B cell (primary cell): ENCODE measurements at regions not wholly inside any gene's neighbourhood (a gene's known extent, or its start where the extent isn't known, plus 50 kb on each side); places are given as distances from the start of the nearest gene placed in this dataset.

ENCODE experiments used
- ATAC-seq: fragments of 200-7000 bp; cut with Tn5 transposase; one replicate; pipeline ENCODE4 v1.10.0; 2021; ENCODE audit warnings: low read depth, mild to moderate bottlenecking, moderate number of reproducible peaks, moderate library complexity
- CTCF ChIA-PET: fragments of 350-600 bp; sonication (Branson Sonifier 250); formaldehyde crosslinking; loops from one replicate; lab custom pipeline; 2021; ENCODE audit warnings: antibody characterized with exemption, inconsistent platforms; lab: Charles Lee
- POLR2A ChIA-PET: fragments of 350-600 bp; sonication (Branson Sonifier 250); formaldehyde crosslinking; loops from one replicate; lab custom pipeline; 2021; ENCODE audit warnings: antibody characterized with exemption; lab: Charles Lee
- DNase-seq: peaks from one replicate; pipeline ENCODE4 v3.0.0; 2013
- H2AFZ ChIP-seq: 2 replicates; pipeline ENCODE4 v1.6.1; 2012; ENCODE audit warnings: mild to moderate bottlenecking, low read depth, low read length; ENCODE audit not compliant: insufficient read depth, poor library complexity, severe bottlenecking
- H3K27ac ChIP-seq, 2 donors: 1 replicate in 1 of 2; 2 replicates in 1 of 2; pipeline ENCODE4 v1.5.1; 2012 to 2013; ENCODE audit warnings: low read length in 2 of 2, mild to moderate bottlenecking in 2 of 2, moderate library complexity in 1 of 2
- H3K27me3 ChIP-seq, 4 experiments: fragments of 200-600 bp in 1 of 4; sonication (generic) in 1 of 4; replicated peaks in 1 of 4; 1 replicate in 2 of 4; 2 replicates in 2 of 4; pipeline versions ENCODE4 v1.6.1 to v1.7.0; 2013 to 2016; ENCODE audit warnings: low read length in 3 of 4, mild to moderate bottlenecking in 2 of 4, mixed read lengths in 1 of 4, moderate library complexity in 1 of 4; ENCODE audit not compliant: insufficient read depth in 4 of 4, control insufficient read depth in 3 of 4; ENCODE audit errors: control extremely low read depth in 1 of 4
- H3K36me3 ChIP-seq, 2 experiments: replicated peaks in 1 of 2; 1 replicate in 1 of 2; 2 replicates in 1 of 2; pipeline versions ENCODE4 v1.6.1 to v1.7.1; 2013; ENCODE audit warnings: low read length in 1 of 2; ENCODE audit not compliant: insufficient read depth in 2 of 2, control insufficient read depth in 1 of 2; ENCODE audit errors: control extremely low read depth in 1 of 2, extremely low read depth in 1 of 2
- H3K4me1 ChIP-seq, 2 donors: fragments of 200-600 bp in 1 of 2; sonication (generic) in 1 of 2; 1 replicate in 1 of 2; 2 replicates in 1 of 2; pipeline versions ENCODE4 v1.5.1 to v1.6.1; 2013 to 2017; ENCODE audit warnings: low read length in 2 of 2; ENCODE audit not compliant: control insufficient read depth in 2 of 2, insufficient read depth in 2 of 2
- H3K4me2 ChIP-seq: replicated peaks from 2 replicates; pipeline ENCODE3; 2012; ENCODE audit warnings: mild to moderate bottlenecking, low read depth, low read length; ENCODE audit not compliant: poor library complexity, severe bottlenecking
- H3K4me3 ChIP-seq, 5 experiments: fragments of 200-600 bp in 1 of 5; sonication (generic) in 1 of 5; 1 replicate in 3 of 5; 2 replicates in 2 of 5; pipeline versions ENCODE4 v1.5.1 to v1.7.0; 2011 to 2016; ENCODE audit warnings: low read length in 4 of 5, mild to moderate bottlenecking in 4 of 5, low read depth in 2 of 5, control low read depth in 1 of 5, moderate library complexity in 1 of 5; ENCODE audit not compliant: insufficient read depth in 1 of 5; ENCODE audit errors: control extremely low read depth in 1 of 5, extremely low read depth in 1 of 5
- H3K79me2 ChIP-seq: fragments of 200-600 bp; sonication (generic); one replicate; pipeline ENCODE4 v1.6.0; 2016; ENCODE audit warnings: low read length; ENCODE audit not compliant: control insufficient read depth, insufficient read depth
- H3K9ac ChIP-seq: fragments of 200-600 bp; sonication (generic); 2 replicates; pipeline ENCODE4 v1.6.1; 2017; ENCODE audit warnings: mild to moderate bottlenecking, low read length, moderate library complexity
- H3K9me3 ChIP-seq, 3 donors: one replicate each; pipeline versions ENCODE4 v1.6.1 to v1.7.1; 2013; ENCODE audit warnings: low read length in 2 of 3; ENCODE audit not compliant: control insufficient read depth in 2 of 3, insufficient read depth in 1 of 3; ENCODE audit errors: control extremely low read depth in 1 of 3
- H4K20me1 ChIP-seq: 2 replicates; pipeline ENCODE4 v1.6.0; 2012; ENCODE audit warnings: mild to moderate bottlenecking, low read length; ENCODE audit not compliant: insufficient read depth, control insufficient read depth, poor library complexity, severe bottlenecking
- H3K27ac Mint-ChIP-seq: one replicate; pipeline ENCODE4 v1.8.0; 2021; ENCODE audit warnings: mixed read lengths
- H3K27me3 Mint-ChIP-seq: one replicate; pipeline ENCODE4 v1.8.0; 2021; ENCODE audit warnings: mixed read lengths
- H3K4me1 Mint-ChIP-seq: one replicate; pipeline ENCODE4 v1.8.0; 2021; ENCODE audit warnings: mixed read lengths
- H3K4me3 Mint-ChIP-seq: one replicate; pipeline ENCODE4 v1.8.0; 2021; ENCODE audit warnings: mixed read lengths
- H3K9me3 Mint-ChIP-seq: one replicate; pipeline ENCODE4 v1.8.0; 2022; ENCODE audit warnings: mixed read lengths; ENCODE audit not compliant: insufficient read depth
- EZH2 ChIP-seq: IDR thresholded peaks from 2 replicates; pipeline ENCODE4 v1.6.1; 2012; ENCODE audit warnings: borderline replicate concordance, low read depth, mild to moderate bottlenecking, moderate library complexity, low read length; ENCODE audit not compliant: insufficient read depth, poor library complexity, severe bottlenecking
- WGBS: methylation state at CpG from one replicate; pipeline ENCODE4 v1.1.5; 2013; ENCODE audit warnings: missing lambda C conversion rate; ENCODE audit not compliant: insufficient coverage; 5-methylcytosine and 5-hydroxymethylcytosine counted together
- intact Hi-C: fragments of 100-400 bp; cut with micrococcal nuclease; formaldehyde crosslinking; loops from one replicate; pipeline ENCODE4 v1.10.0; 2022
- TF ChIP-seq, protein P1 (sequence below): fragments of 200-600 bp; IDR thresholded peaks from one replicate; pipeline ENCODE4 v1.8.0; 2022; ENCODE audit warnings: antibody characterized with exemption, mild to moderate bottlenecking

DNA sequence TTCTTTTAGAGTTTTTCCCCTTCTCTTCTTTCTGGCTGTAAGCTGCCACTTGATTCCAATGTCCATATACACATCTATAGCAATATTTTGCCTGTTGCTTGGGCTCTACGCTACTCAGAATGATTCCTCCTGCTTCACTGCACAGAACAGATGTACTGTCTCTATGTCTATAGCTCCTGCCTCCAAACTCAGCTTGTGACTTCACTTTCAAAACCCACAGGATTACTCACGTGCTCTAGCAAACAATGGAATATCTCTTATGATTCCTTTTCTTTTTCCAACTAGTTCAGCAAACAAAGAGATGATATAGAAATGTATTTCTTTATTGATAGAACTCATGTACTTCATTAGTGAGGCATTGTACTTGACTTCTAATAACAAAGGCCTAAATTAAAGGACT lies 80.5 kb upstream of the SOX13 start:
- H3K9me3 Mint-ChIP-seq = no peaks in the 10 kb centered on the region
- H3K9ac ChIP-seq = no peak overlapping the region
- H3K4me3 ChIP-seq = no peak overlapping the region
- H3K79me2 ChIP-seq = no peaks in the 10 kb centered on the region
- intact Hi-C loops = no loop called here
- H3K9me3 ChIP-seq = no peaks in the 10 kb centered on the region
- H3K4me1 Mint-ChIP-seq = no peaks in the 10 kb centered on the region
- TF ChIP-seq, protein P1, sequence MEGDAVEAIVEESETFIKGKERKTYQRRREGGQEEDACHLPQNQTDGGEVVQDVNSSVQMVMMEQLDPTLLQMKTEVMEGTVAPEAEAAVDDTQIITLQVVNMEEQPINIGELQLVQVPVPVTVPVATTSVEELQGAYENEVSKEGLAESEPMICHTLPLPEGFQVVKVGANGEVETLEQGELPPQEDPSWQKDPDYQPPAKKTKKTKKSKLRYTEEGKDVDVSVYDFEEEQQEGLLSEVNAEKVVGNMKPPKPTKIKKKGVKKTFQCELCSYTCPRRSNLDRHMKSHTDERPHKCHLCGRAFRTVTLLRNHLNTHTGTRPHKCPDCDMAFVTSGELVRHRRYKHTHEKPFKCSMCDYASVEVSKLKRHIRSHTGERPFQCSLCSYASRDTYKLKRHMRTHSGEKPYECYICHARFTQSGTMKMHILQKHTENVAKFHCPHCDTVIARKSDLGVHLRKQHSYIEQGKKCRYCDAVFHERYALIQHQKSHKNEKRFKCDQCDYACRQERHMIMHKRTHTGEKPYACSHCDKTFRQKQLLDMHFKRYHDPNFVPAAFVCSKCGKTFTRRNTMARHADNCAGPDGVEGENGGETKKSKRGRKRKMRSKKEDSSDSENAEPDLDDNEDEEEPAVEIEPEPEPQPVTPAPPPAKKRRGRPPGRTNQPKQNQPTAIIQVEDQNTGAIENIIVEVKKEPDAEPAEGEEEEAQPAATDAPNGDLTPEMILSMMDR = no peak
- no peak for TF ChIP-seq EZH2
- DNase-seq (no peak), ATAC-seq (no peak)
- no peak overlapping the region for H2AFZ ChIP-seq
- WGBS = 87% methylated on average over 1 of the region's 2 CpGs
- no peak overlapping the region for H3K4me3 Mint-ChIP-seq
- H3K27ac ChIP-seq = no peak overlapping the region
- H3K4me2 ChIP-seq = no peak overlapping the region
- H3K27me3 ChIP-seq = peaks cover 0 to 13% (median 2%) of the 10 kb centered on the region in 4 experiments
- H4K20me1 ChIP-seq = no peaks in the 10 kb centered on the region
- H3K36me3 ChIP-seq = no peaks in the 10 kb centered on the region
- H3K4me1 ChIP-seq = no peaks in the 10 kb centered on the region
- ChIA-PET CTCF (no interaction called here), POLR2A (no interaction called here)
- H3K27ac Mint-ChIP-seq = no peak overlapping the region
- H3K27me3 Mint-ChIP-seq = peaks cover 27% of the 10 kb centered on the region

GRCh38 chr1:203993256-203993655 lies 79.7 kb upstream of the SOX13 start:
- Histone ChIP-seq H3K79me2 (no peaks in the 10 kb centered on the region), H2AFZ (no peak overlapping the region), H4K20me1 (no peaks in the 10 kb centered on the region), H3K27ac (no peak overlapping the region), H3K9ac (no peak overlapping the region), H3K4me1 (no peaks in the 10 kb centered on the region), H3K36me3 (no peaks in the 10 kb centered on the region), H3K4me3 (no peak overlapping the region), H3K4me2 (no peak overlapping the region), H3K27me3 (peaks cover 0 to 13% (median 2%) of the 10 kb centered on the region in 4 experiments), H3K9me3 (no peaks in the 10 kb centered on the region)
- H3K4me3 Mint-ChIP-seq = no peak overlapping the region
- no peaks in the 10 kb centered on the region for H3K4me1 Mint-ChIP-seq
- TF ChIP-seq EZH2 = no peak
- TF ChIP-seq, protein P1 = no peak
- WGBS = no CpG with 5 or more reads among the region's 5 CpGs
- no peak for DNase-seq
- ATAC-seq = no peak
- no peak overlapping the region for H3K27ac Mint-ChIP-seq
- CTCF ChIA-PET = no interaction called here
- intact Hi-C loops = no loop called here
- no peaks in the 10 kb centered on the region for H3K9me3 Mint-ChIP-seq
- POLR2A ChIA-PET = no interaction called here
- peaks cover 27% of the 10 kb centered on the region for H3K27me3 Mint-ChIP-seq
